C4-2B (cell line): ENCODE measurements at regions not wholly inside any gene's neighbourhood (a gene's known extent, or its start where the extent isn't known, plus 50 kb on each side); places are given as distances from the start of the nearest gene placed in this dataset.
"Not testable (repeated sequence)": the region's sequence is repeated elsewhere in the genome, so short reads cannot be mapped to it uniquely, and the experiment has no call there.

Experiments
- CTCF ChIP-seq: fragments of 450-650 bp; conservative IDR thresholded peaks from 2 replicates; pipeline ENCODE4 v1.5.1; 2017; ENCODE audit warnings: mild to moderate bottlenecking
- ZFX ChIP-seq: fragments of 450-650 bp; IDR thresholded peaks from 2 replicates; pipeline ENCODE4 v1.6.1; 2017

DNA sequence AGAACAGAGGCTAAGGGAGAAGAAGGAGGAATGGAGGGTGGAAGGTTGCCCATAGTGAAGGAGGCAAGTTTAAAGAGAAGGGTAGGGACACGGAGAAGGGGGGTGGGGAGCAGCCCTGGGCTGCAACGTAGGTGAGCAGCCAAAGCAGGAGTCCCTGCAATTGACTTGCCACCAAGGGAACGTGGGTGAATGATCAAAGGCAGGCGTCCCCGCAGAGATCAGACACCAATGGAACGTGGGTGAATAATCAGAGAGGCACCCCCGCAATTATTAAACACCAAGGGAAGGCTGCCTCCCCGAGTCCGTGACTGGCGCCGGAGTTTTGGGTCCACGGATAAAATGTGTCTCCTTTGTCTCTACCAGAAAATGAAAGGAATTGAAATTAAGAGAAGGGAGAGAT is 1103.5 kb downstream of the OLFM4 start:
- not testable (repeated sequence) for TF ChIP-seq CTCF, ZFX
